Amygdala (tissue), 56 donors: ENCODE measurements at regions not wholly inside any gene's neighbourhood (a gene's known extent, or its start where the extent isn't known, plus 50 kb on each side); places are given as distances from the start of the nearest gene placed in this dataset.
"Not testable (repeated sequence)": the region's sequence is repeated elsewhere in the genome, so short reads cannot be mapped to it uniquely, and the experiment has no call there.

Experiments
- DNase-seq, 56 donors: peaks; one replicate each; lab custom pipeline; 2025; lab: John Stamatoyannopoulos, UW

GRCh38 chr18:44548291-44549221 is 132.1 kb upstream of the SETBP1 start:
- DNase-seq: no peak

GRCh38 chr18:44552706-44553105 is 128.0 kb upstream of the SETBP1 start:
- no peak for DNase-seq

GRCh38 chr18:44556296-44556695 is 124.4 kb upstream of the SETBP1 start:
- no peak for DNase-seq

- DNase-seq: no peak
Measured at GRCh38 chr18:44557616-44558151, 123.0 kb upstream of the SETBP1 start.

GRCh38 chr18:44558767-44559166 is 121.9 kb upstream of the SETBP1 start:
- DNase-seq: no peak

GRCh38 chr18:44562986-44563385 is 117.7 kb upstream of the SETBP1 start:
- DNase-seq: no peak

GRCh38 chr18:44564922-44565321 is 115.8 kb upstream of the SETBP1 start:
- DNase-seq: peak in 1 of 56 donors; percentile 2

GRCh38 chr18:44568342-44568741 is 112.3 kb upstream of the SETBP1 start:
- DNase-seq: no peak

- no peak for DNase-seq
Measured at GRCh38 chr18:44568986-44569385, 111.7 kb upstream of the SETBP1 start.

- no peak for DNase-seq
Measured at GRCh38 chr18:44569391-44570055, 111.2 kb upstream of the SETBP1 start.

- no peak for DNase-seq
Measured at GRCh38 chr18:44579028-44579702, 101.5 kb upstream of the SETBP1 start.

GRCh38 chr18:44579745-44580144 is 100.9 kb upstream of the SETBP1 start:
- no peak for DNase-seq

GRCh38 chr18:44580159-44580558 is 100.5 kb upstream of the SETBP1 start:
- no peak for DNase-seq

GRCh38 chr18:44580782-44581181 is 99.9 kb upstream of the SETBP1 start:
- not testable (repeated sequence) for DNase-seq

GRCh38 chr18:44582456-44582855 is 98.2 kb upstream of the SETBP1 start:
- DNase-seq: no peak

- no peak for DNase-seq
Measured at GRCh38 chr18:44584900-44585299, 95.8 kb upstream of the SETBP1 start.

GRCh38 chr18:44586782-44587524 is 93.7 kb upstream of the SETBP1 start:
- DNase-seq: peak in 25 of 56 donors; percentile 2 to 31 (median 9)

- DNase-seq: no peak
Measured at GRCh38 chr18:44588508-44588907, 92.2 kb upstream of the SETBP1 start.

GRCh38 chr18:44589693-44590355 is 90.9 kb upstream of the SETBP1 start:
- DNase-seq: peak in 1 of 56 donors; percentile 4
